CD4-positive, alpha-beta T cell (primary cell): ENCODE measurements at regions not wholly inside any gene's neighbourhood (a gene's known extent, or its start where the extent isn't known, plus 50 kb on each side); places are given as distances from the start of the nearest gene placed in this dataset.

Source experiments
- ATAC-seq: fragments of 200-7000 bp; cut with Tn5 transposase; one replicate; pipeline ENCODE4 v1.10.0; 2022; ENCODE audit warnings: mild to moderate bottlenecking; ENCODE audit not compliant: poor library complexity
- CTCF ChIA-PET: fragments of 350-600 bp; sonication (Branson Sonifier 250); formaldehyde crosslinking; loops from one replicate; lab custom pipeline; 2021; ENCODE audit warnings: antibody characterized with exemption, inconsistent platforms; lab: Charles Lee
- POLR2A ChIA-PET: fragments of 350-600 bp; sonication (Branson Sonifier 250); formaldehyde crosslinking; loops from one replicate; lab custom pipeline; 2021; ENCODE audit warnings: antibody characterized with exemption, inconsistent platforms; lab: Charles Lee
- DNase-seq, 14 experiments: peaks; one replicate each; pipeline ENCODE4 v3.0.0-alpha.2; 2013 to 2020; ENCODE audit warnings: mixed read lengths in 2 of 14
- H3K27ac ChIP-seq, 2 donors: one replicate each; pipeline versions ENCODE4 v1.5.1 to v1.7.0; 2013; ENCODE audit warnings: low read length in 2 of 2, low read depth in 1 of 2, mild to moderate bottlenecking in 1 of 2
- H3K27me3 ChIP-seq, 2 experiments: 1 replicate in 1 of 2; 2 replicates in 1 of 2; pipeline versions ENCODE4 v1.6.1 to v1.7.0; 2013; ENCODE audit warnings: low read length in 2 of 2, control low read depth in 1 of 2, mild to moderate bottlenecking in 1 of 2, moderate library complexity in 1 of 2; ENCODE audit not compliant: insufficient read depth in 2 of 2, control insufficient read depth in 1 of 2
- H3K36me3 ChIP-seq: one replicate; pipeline ENCODE4 v1.6.1; 2013; ENCODE audit warnings: low read length, control low read depth; ENCODE audit not compliant: insufficient read depth
- H3K4me1 ChIP-seq: one replicate; pipeline ENCODE4 v1.6.1; 2013; ENCODE audit warnings: low read length, control low read depth; ENCODE audit not compliant: insufficient read depth
- H3K4me3 ChIP-seq: one replicate; pipeline ENCODE4 v1.5.1; 2013; ENCODE audit warnings: mild to moderate bottlenecking, low read length, moderate library complexity
- H3K9me3 ChIP-seq, 2 experiments: 1 replicate in 1 of 2; 2 replicates in 1 of 2; pipeline versions ENCODE4 v1.6.1 to v1.7.0; 2013; ENCODE audit warnings: low read length in 2 of 2, mild to moderate bottlenecking in 2 of 2, control low read depth in 1 of 2, moderate library complexity in 1 of 2; ENCODE audit not compliant: control insufficient read depth in 1 of 2, insufficient read depth in 1 of 2
- H3K27ac Mint-ChIP-seq: one replicate; pipeline ENCODE4 v1.8.0; 2020; ENCODE audit warnings: mixed read lengths
- H3K27me3 Mint-ChIP-seq: one replicate; pipeline ENCODE4 v1.8.0; 2021; ENCODE audit warnings: mixed read lengths
- H3K36me3 Mint-ChIP-seq: one replicate; pipeline ENCODE4 v1.8.0; 2021; ENCODE audit warnings: low read depth, mixed read lengths
- H3K4me1 Mint-ChIP-seq: one replicate; pipeline ENCODE4 v1.8.0; 2021; ENCODE audit warnings: low read depth, mixed read lengths
- H3K4me3 Mint-ChIP-seq: one replicate; pipeline ENCODE4 v1.8.0; 2020; ENCODE audit warnings: mild to moderate bottlenecking, mixed read lengths
- H3K9me3 Mint-ChIP-seq: one replicate; pipeline ENCODE4 v1.8.0; 2020; ENCODE audit warnings: mixed read lengths
- intact Hi-C, 2 experiments: fragments of 100-400 bp; cut with DNase I in 1 of 2; cut with micrococcal nuclease in 1 of 2; formaldehyde crosslinking; loops; one replicate each; pipeline versions ENCODE4 v1.15.1 to v1.9.0; 2023 to 2025; cut with DNase I, micrococcal nuclease
- TF ChIP-seq, protein P1 (sequence below): fragments of 200-600 bp; IDR thresholded peaks from one replicate; pipeline ENCODE4 v1.8.0; 2022; ENCODE audit warnings: antibody characterized with exemption, mild to moderate bottlenecking

GRCh38 chr7:84629640-84630318, 435.2 kb upstream of the SEMA3A start:
- H3K36me3 ChIP-seq, result no peaks in the 10 kb centered on the region
- Mint-ChIP-seq H3K4me1 (no peaks in the 10 kb centered on the region), H3K4me3 (no peak overlapping the region), H3K27me3 (no peaks in the 10 kb centered on the region), H3K27ac (no peak overlapping the region), H3K36me3 (no peaks in the 10 kb centered on the region), H3K9me3 (peaks cover 6% of the 10 kb centered on the region)
- CTCF ChIA-PET, result no interaction called here
- H3K4me1 ChIP-seq, result no peaks in the 10 kb centered on the region
- no peak overlapping the region for H3K4me3 ChIP-seq
- ATAC-seq (no peak), DNase-seq (no peak)
- POLR2A ChIA-PET, result no interaction called here
- H3K9me3 ChIP-seq, result peaks cover 0 to 3% of the 10 kb centered on the region in 2 experiments
- intact Hi-C loops, result no loop called here
- TF ChIP-seq, protein P1, sequence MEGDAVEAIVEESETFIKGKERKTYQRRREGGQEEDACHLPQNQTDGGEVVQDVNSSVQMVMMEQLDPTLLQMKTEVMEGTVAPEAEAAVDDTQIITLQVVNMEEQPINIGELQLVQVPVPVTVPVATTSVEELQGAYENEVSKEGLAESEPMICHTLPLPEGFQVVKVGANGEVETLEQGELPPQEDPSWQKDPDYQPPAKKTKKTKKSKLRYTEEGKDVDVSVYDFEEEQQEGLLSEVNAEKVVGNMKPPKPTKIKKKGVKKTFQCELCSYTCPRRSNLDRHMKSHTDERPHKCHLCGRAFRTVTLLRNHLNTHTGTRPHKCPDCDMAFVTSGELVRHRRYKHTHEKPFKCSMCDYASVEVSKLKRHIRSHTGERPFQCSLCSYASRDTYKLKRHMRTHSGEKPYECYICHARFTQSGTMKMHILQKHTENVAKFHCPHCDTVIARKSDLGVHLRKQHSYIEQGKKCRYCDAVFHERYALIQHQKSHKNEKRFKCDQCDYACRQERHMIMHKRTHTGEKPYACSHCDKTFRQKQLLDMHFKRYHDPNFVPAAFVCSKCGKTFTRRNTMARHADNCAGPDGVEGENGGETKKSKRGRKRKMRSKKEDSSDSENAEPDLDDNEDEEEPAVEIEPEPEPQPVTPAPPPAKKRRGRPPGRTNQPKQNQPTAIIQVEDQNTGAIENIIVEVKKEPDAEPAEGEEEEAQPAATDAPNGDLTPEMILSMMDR, result no peak
- no peak overlapping the region for H3K27ac ChIP-seq
- no peaks in the 10 kb centered on the region for H3K27me3 ChIP-seq

DNA sequence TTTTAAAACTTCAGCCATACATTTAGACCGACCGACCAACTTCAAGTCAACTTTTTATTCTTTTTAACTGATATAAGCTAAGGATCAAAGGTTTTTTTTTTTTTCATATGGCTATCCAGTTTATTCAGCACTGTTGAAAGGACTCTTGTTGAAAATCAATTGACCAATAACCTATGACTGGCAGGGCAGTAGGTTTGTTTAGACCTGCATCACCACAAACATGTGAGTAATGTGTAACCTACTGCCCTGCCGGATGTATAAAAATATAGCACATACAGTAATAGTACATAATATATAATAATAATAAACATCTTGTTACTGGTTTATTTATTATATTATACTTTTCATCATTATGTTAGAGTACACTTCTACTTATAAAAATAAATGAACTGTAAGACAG, 434.6 kb upstream of the SEMA3A start:
- no peak for DNase-seq
- no peak overlapping the region for H3K27ac Mint-ChIP-seq
- H3K4me3 Mint-ChIP-seq, result no peak overlapping the region
- no peaks in the 10 kb centered on the region for H3K36me3 Mint-ChIP-seq
- H3K9me3 Mint-ChIP-seq, result peaks cover 6% of the 10 kb centered on the region
- no peaks in the 10 kb centered on the region for H3K4me1 Mint-ChIP-seq
- Histone ChIP-seq H3K4me1 (no peaks in the 10 kb centered on the region), H3K9me3 (peaks cover 0 to 3% of the 10 kb centered on the region in 2 experiments), H3K4me3 (no peak overlapping the region), H3K36me3 (no peaks in the 10 kb centered on the region), H3K27ac (no peak overlapping the region), H3K27me3 (no peaks in the 10 kb centered on the region)
- POLR2A ChIA-PET, result no interaction called here
- intact Hi-C loops, result no loop called here
- TF ChIP-seq, protein P1, result no peak
- ATAC-seq, result no peak
- CTCF ChIA-PET, result no interaction called here
- no peaks in the 10 kb centered on the region for H3K27me3 Mint-ChIP-seq

GRCh38 chr7:84627250-84627649, 432.7 kb upstream of the SEMA3A start:
- ChIA-PET POLR2A (no interaction called here), CTCF (no interaction called here)
- H3K27ac ChIP-seq, result no peak overlapping the region
- Mint-ChIP-seq H3K4me3 (no peak overlapping the region), H3K27ac (no peak overlapping the region), H3K36me3 (no peaks in the 10 kb centered on the region), H3K4me1 (no peaks in the 10 kb centered on the region), H3K9me3 (no peaks in the 10 kb centered on the region), H3K27me3 (no peaks in the 10 kb centered on the region)
- intact Hi-C loops, result no loop called here
- no peak overlapping the region for H3K4me3 ChIP-seq
- TF ChIP-seq, protein P1, result no peak
- peaks cover 0 to 3% of the 10 kb centered on the region in 2 experiments for H3K9me3 ChIP-seq
- DNase-seq, result no peak
- H3K36me3 ChIP-seq, result no peaks in the 10 kb centered on the region
- H3K4me1 ChIP-seq, result no peaks in the 10 kb centered on the region
- H3K27me3 ChIP-seq, result no peaks in the 10 kb centered on the region
- no peak for ATAC-seq
